ENCODE measurements at regions not wholly inside any gene's neighbourhood (a gene's known extent, or its start where the extent isn't known, plus 50 kb on each side); places are given as distances from the start of the nearest gene placed in this dataset.

GRCh38 chr9:118732998-118733397 is 636.2 kb downstream of the BRINP1 start:
- H3K27me3 ChIP-seq (ENCODE audit: insufficient read depth, low read length): no peaks in the 10 kb centered on the region
- no peak overlapping the region for H3K4me2 ChIP-seq (ENCODE audit: low read length)
- H4K20me1 ChIP-seq (ENCODE audit: insufficient read depth, low read length): no peaks in the 10 kb centered on the region
- H3K9me3 ChIP-seq (ENCODE audit: low read length): no peaks in the 10 kb centered on the region
- H3K79me2 ChIP-seq (ENCODE audit: insufficient read depth, low read length): no peaks in the 10 kb centered on the region
- no peak overlapping the region for H3K27ac ChIP-seq (ENCODE audit: low read depth, low read length, poor library complexity, severe bottlenecking)
- no peaks in the 10 kb centered on the region for H3F3A ChIP-seq (ENCODE audit: insufficient read depth, low read length)
- no peaks in the 10 kb centered on the region for H3K9me2 ChIP-seq (ENCODE audit: low read depth, low read length)
- no peaks in the 10 kb centered on the region for H3K36me3 ChIP-seq (ENCODE audit: insufficient read depth, low read length)
- no peaks in the 10 kb centered on the region for H3K4me1 ChIP-seq (ENCODE audit: insufficient read depth, low read length, severe bottlenecking)
- H3K9ac ChIP-seq (ENCODE audit: low read length): no peak overlapping the region
- no peak for TF ChIP-seq CTCF (IDR thresholded peaks at IDR 0.05; ENCODE audit: low read length)
- no peak for TF ChIP-seq EZH2 (IDR thresholded peaks at IDR 0.05; ENCODE audit: borderline replicate concordance, low read length)
- no peak overlapping the region for H3K4me3 ChIP-seq (ENCODE audit: low read depth, low read length, poor library complexity, severe bottlenecking)
- no peak overlapping the region for H2AFZ ChIP-seq (ENCODE audit: low read length)

- Histone ChIP-seq H3K9me3 (ENCODE audit: low read length) (no peaks in the 10 kb centered on the region), H4K20me1 (ENCODE audit: insufficient read depth, low read length) (no peaks in the 10 kb centered on the region), H3K79me2 (ENCODE audit: insufficient read depth, low read length) (no peaks in the 10 kb centered on the region), H3K4me1 (ENCODE audit: insufficient read depth, low read length, severe bottlenecking) (no peaks in the 10 kb centered on the region), H3K27me3 (ENCODE audit: insufficient read depth, low read length) (no peaks in the 10 kb centered on the region), H3K9me2 (ENCODE audit: low read depth, low read length) (no peaks in the 10 kb centered on the region), H3K4me2 (ENCODE audit: low read length) (no peak overlapping the region), H3F3A (ENCODE audit: insufficient read depth, low read length) (no peaks in the 10 kb centered on the region), H3K36me3 (ENCODE audit: insufficient read depth, low read length) (no peaks in the 10 kb centered on the region), H3K9ac (ENCODE audit: low read length) (no peak overlapping the region), H3K4me3 (ENCODE audit: low read depth, low read length, poor library complexity, severe bottlenecking) (no peak overlapping the region), H3K27ac (ENCODE audit: low read depth, low read length, poor library complexity, severe bottlenecking) (no peak overlapping the region), H2AFZ (ENCODE audit: low read length) (no peak overlapping the region)
- no peak for TF ChIP-seq CTCF (IDR thresholded peaks at IDR 0.05; ENCODE audit: low read length)
- no peak for TF ChIP-seq EZH2 (IDR thresholded peaks at IDR 0.05; ENCODE audit: borderline replicate concordance, low read length)
Observed at GRCh38 chr9:118734696-118735095, 634.5 kb downstream of the BRINP1 start.

- no peaks in the 10 kb centered on the region for H3K9me2 ChIP-seq (ENCODE audit: low read depth, low read length)
- H2AFZ ChIP-seq (ENCODE audit: low read length): no peak overlapping the region
- no peaks in the 10 kb centered on the region for H3K4me1 ChIP-seq (ENCODE audit: insufficient read depth, low read length, severe bottlenecking)
- H3K4me3 ChIP-seq (ENCODE audit: low read depth, low read length, poor library complexity, severe bottlenecking): no peak overlapping the region
- H3K27ac ChIP-seq (ENCODE audit: low read depth, low read length, poor library complexity, severe bottlenecking): no peak overlapping the region
- H3K9me3 ChIP-seq (ENCODE audit: low read length): no peaks in the 10 kb centered on the region
- TF ChIP-seq CTCF (IDR thresholded peaks at IDR 0.05; ENCODE audit: low read length): no peak
- no peak for TF ChIP-seq EZH2 (IDR thresholded peaks at IDR 0.05; ENCODE audit: borderline replicate concordance, low read length)
- H3K79me2 ChIP-seq (ENCODE audit: insufficient read depth, low read length): no peaks in the 10 kb centered on the region
- no peak overlapping the region for H3K4me2 ChIP-seq (ENCODE audit: low read length)
- H3F3A ChIP-seq (ENCODE audit: insufficient read depth, low read length): no peaks in the 10 kb centered on the region
- H4K20me1 ChIP-seq (ENCODE audit: insufficient read depth, low read length): no peaks in the 10 kb centered on the region
- no peaks in the 10 kb centered on the region for H3K27me3 ChIP-seq (ENCODE audit: insufficient read depth, low read length)
- H3K9ac ChIP-seq (ENCODE audit: low read length): no peak overlapping the region
- H3K36me3 ChIP-seq (ENCODE audit: insufficient read depth, low read length): no peaks in the 10 kb centered on the region
Observed at GRCh38 chr9:118736406-118736805, 632.8 kb downstream of the BRINP1 start.

Measured in OCI-LY1 (cell line).